Loucy (cell line): ENCODE measurements at regions not wholly inside any gene's neighbourhood (a gene's known extent, or its start where the extent isn't known, plus 50 kb on each side); places are given as distances from the start of the nearest gene placed in this dataset.

Source experiments
- EZH2phosphoT487 ChIP-seq: fragments of 200-600 bp; IDR thresholded peaks from 2 replicates; pipeline ENCODE4 v1.6.1; 2018; ENCODE audit warnings: antibody characterized with exemption, mild to moderate bottlenecking, moderate library complexity, borderline replicate concordance
- TF ChIP-seq, protein P1 (sequence below): fragments of 200-600 bp; sonication (generic); conservative IDR thresholded peaks from 2 replicates; pipeline ENCODE4 v1.5.1; 2014; ENCODE audit warnings: mild to moderate bottlenecking, antibody characterized with exemption, low read length

DNA sequence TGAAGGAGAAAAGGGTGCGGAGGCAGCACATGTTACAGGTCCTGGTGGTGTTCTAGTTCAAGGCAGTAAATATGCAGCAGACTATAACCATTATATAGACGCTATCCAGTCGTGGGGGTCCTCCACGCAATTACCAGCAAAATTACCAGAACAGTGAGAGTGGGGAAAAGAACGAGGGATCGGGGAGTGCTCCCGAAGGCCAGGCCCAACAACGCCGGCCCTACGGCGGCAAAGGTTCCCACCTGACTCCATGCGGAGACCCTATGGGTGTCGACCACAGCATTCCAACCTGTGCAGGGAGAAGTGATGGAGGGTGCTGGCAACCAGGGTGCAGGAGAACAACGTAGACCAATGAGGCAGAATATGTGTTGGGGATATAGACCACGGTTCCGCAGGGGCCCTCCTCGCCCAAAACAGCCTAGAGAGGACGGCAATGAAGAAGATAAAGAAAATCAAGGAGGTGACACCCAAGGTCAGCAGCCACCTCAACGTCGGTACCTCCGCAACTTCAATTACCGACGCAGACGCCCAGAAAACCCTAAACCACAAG, 89.0 kb upstream of the TPM1 start:
- TF ChIP-seq, protein P1, sequence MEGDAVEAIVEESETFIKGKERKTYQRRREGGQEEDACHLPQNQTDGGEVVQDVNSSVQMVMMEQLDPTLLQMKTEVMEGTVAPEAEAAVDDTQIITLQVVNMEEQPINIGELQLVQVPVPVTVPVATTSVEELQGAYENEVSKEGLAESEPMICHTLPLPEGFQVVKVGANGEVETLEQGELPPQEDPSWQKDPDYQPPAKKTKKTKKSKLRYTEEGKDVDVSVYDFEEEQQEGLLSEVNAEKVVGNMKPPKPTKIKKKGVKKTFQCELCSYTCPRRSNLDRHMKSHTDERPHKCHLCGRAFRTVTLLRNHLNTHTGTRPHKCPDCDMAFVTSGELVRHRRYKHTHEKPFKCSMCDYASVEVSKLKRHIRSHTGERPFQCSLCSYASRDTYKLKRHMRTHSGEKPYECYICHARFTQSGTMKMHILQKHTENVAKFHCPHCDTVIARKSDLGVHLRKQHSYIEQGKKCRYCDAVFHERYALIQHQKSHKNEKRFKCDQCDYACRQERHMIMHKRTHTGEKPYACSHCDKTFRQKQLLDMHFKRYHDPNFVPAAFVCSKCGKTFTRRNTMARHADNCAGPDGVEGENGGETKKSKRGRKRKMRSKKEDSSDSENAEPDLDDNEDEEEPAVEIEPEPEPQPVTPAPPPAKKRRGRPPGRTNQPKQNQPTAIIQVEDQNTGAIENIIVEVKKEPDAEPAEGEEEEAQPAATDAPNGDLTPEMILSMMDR: no peak
- TF ChIP-seq EZH2phosphoT487: no peak
